ENCODE measurements at regions not wholly inside any gene's neighbourhood (a gene's known extent, or its start where the extent isn't known, plus 50 kb on each side); places are given as distances from the start of the nearest gene placed in this dataset.

DNA sequence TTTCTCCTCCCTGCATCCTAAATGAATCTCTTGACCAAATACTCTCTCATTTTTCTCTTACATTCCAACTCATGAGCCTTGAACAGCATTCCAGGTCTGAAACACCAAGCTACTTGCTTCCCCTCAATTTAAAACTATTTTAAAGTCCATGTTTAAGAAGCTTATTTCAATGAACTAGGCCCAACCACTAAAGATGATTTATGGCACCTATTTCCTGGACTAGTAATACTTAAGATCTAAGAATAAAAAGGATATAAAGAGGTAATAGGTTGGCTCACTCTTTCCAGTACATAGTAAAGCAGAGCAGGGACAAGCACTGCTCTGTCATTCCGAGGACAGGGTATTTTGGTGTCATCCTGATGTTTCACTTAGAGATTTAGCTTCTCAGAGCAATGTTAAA lies 219.3 kb upstream of the TMCO5A start:
- no peak for DNase-seq (ENCODE audit: low read depth)
- no peak overlapping the region for H3K4me3 ChIP-seq (ENCODE audit: control insufficient read depth, low read depth, low read length)
- TF ChIP-seq, protein P1, sequence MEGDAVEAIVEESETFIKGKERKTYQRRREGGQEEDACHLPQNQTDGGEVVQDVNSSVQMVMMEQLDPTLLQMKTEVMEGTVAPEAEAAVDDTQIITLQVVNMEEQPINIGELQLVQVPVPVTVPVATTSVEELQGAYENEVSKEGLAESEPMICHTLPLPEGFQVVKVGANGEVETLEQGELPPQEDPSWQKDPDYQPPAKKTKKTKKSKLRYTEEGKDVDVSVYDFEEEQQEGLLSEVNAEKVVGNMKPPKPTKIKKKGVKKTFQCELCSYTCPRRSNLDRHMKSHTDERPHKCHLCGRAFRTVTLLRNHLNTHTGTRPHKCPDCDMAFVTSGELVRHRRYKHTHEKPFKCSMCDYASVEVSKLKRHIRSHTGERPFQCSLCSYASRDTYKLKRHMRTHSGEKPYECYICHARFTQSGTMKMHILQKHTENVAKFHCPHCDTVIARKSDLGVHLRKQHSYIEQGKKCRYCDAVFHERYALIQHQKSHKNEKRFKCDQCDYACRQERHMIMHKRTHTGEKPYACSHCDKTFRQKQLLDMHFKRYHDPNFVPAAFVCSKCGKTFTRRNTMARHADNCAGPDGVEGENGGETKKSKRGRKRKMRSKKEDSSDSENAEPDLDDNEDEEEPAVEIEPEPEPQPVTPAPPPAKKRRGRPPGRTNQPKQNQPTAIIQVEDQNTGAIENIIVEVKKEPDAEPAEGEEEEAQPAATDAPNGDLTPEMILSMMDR (IDR thresholded peaks at IDR 0.05; ENCODE audit: control insufficient read depth, insufficient read depth, low read depth, low read length, missing control alignments) = no peak

DNA sequence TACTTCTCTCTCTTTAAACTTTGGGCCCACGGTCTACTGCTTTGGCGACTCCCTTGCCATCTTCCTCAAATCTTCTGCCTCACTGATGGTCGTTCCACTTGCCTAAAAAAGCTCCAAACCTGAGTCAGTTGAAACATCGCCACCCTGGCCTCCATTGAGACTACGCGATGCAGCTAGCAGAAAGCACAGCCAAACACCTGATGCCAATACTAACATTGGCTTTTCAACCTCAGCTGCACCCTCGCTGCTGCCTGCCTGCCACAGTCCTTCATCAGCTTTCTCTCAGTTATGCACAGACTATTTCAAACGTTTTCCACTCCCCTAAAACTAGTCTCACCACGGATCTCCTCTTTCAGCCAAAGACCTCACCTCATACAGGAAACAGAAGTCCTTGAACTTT lies 214.2 kb upstream of the TMCO5A start:
- TF ChIP-seq, protein P1 (IDR thresholded peaks at IDR 0.05; ENCODE audit: control insufficient read depth, insufficient read depth, low read depth, low read length, missing control alignments) = no peak
- no peak overlapping the region for H3K4me3 ChIP-seq (ENCODE audit: control insufficient read depth, low read depth, low read length)
- DNase-seq (ENCODE audit: low read depth) = no peak

DNA sequence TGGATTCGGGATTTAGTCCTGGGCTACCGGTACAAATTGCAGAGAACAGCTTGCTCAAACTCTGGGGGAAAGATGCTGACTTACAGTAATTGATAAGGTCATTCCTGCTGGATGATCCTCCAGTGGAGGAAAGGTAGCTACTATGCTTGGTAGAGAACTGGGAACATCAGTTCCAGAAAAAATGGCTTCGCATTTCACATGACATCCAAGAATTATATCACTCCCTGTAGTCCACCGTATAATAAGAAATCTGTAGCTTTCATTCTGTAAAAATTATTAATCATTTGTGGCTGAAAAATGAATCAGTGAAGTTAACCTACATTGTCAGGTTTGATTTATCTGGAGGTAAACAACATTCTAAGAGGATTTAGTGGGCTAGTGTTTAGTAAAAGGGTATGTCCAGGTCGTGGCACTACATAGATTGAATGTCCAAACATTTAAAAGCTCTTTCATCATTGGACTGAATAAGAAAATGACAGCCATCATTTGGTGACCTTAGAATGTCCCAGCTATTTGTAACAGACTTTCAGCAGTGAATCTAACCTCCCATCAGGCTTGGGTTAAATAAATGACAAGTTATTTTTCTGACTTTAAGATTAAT lies 203.2 kb upstream of the TMCO5A start:
- no peak overlapping the region for H3K4me3 ChIP-seq (ENCODE audit: control insufficient read depth, low read depth, low read length)
- DNase-seq (ENCODE audit: low read depth) = no peak
- TF ChIP-seq, protein P1 (IDR thresholded peaks at IDR 0.05; ENCODE audit: control insufficient read depth, insufficient read depth, low read depth, low read length, missing control alignments) = no peak

DNA sequence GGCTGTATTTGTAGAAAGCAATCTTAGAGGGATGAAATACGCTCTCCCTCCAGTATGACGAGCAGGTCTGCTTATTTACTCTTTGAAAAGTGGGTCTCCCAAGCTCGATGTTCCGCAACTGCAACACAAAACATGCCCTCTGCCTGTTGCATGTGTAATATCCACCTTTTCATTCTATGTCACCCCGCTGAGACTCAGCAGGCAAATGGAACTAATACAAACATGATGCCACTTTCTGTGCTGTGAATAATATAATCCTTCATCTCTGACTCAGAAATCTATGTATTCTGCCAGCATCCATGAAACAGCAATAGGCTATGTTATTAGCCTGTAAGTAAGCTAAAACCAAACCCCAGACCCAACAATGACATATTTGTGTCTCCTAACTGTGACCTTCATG lies 200.8 kb upstream of the TMCO5A start:
- no peak overlapping the region for H3K4me3 ChIP-seq (ENCODE audit: control insufficient read depth, low read depth, low read length)
- DNase-seq (ENCODE audit: low read depth) = no peak

DNA sequence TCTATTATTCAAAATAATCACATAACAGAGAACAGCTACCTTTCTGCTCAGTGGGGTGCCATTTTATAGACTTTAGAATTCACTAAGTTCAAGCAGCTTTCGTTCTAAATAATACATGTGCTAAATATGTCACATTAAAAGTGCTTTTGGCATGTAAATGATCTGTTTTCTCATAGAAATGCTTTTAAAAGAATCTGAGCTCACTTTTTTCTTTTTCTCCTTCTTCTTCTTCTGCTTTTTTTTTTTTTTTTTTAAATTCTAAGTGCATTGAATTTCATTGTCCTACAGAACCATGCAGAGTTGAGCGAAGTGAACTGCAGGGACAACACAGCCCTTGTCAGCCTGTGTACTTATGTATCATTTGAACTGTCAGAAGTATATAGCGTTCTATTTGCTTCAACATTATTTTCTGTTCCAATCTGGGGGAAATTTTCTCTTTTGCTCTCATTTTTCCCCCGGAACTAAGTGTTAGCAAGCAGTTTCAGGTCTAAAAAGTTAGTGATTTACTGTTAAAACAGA lies 193.8 kb upstream of the TMCO5A start:
- no peak overlapping the region for H3K4me3 ChIP-seq (ENCODE audit: control insufficient read depth, low read depth, low read length)
- TF ChIP-seq, protein P1 (IDR thresholded peaks at IDR 0.05; ENCODE audit: control insufficient read depth, insufficient read depth, low read depth, low read length, missing control alignments) = no peak
- no peak for DNase-seq (ENCODE audit: low read depth)

More for the DNA sequence above, 200.8 kb upstream of the TMCO5A start:
- TF ChIP-seq, protein P1 (IDR thresholded peaks at IDR 0.05; ENCODE audit: control insufficient read depth, insufficient read depth, low read depth, low read length, missing control alignments) = no peak

DNA sequence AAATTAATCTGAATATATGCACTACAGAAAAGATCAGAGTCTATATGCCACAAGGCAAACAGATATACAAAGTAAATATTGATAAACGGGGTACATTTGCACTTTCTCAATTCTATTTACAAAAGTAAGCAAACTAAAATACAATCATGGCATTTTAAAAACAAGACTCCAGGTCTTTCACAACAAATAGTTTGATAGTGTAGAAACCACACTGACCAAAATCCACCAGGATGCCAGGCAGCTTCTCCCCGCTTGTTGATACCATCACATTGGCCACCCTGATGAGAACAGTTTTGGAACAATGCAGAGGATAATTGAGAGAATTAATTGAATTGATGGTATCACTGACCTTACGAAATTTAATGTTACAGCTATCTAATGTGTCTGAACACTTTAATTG lies 190.6 kb upstream of the TMCO5A start:
- no peak for DNase-seq (ENCODE audit: low read depth)
- H3K4me3 ChIP-seq (ENCODE audit: control insufficient read depth, low read depth, low read length) = no peak overlapping the region
- TF ChIP-seq, protein P1 (IDR thresholded peaks at IDR 0.05; ENCODE audit: control insufficient read depth, insufficient read depth, low read depth, low read length, missing control alignments) = no peak

All from AG09309 (cell line).